ENCODE measurements at regions not wholly inside any gene's neighbourhood (a gene's known extent, or its start where the extent isn't known, plus 50 kb on each side); places are given as distances from the start of the nearest gene placed in this dataset.

GRCh38 chr4:84176016-84176415, 323.1 kb downstream of the NKX6-1 start:
- no peak overlapping the region for H3K27ac ChIP-seq (ENCODE audit: low read depth in 1 of 2, low read length in 2 of 2)
- ChIA-PET CTCF (no interaction called here), POLR2A (no interaction called here)
- H3K9me3 ChIP-seq (ENCODE audit: control insufficient read depth in 1 of 2, insufficient read depth in 1 of 2, low read length in 2 of 2) = no peaks in the 10 kb centered on the region
- ATAC-seq (ENCODE audit: poor library complexity) = no peak
- H3K4me3 ChIP-seq (ENCODE audit: low read length) = no peak overlapping the region
- Mint-ChIP-seq H3K9me3 (no peaks in the 10 kb centered on the region), H3K27ac (no peak overlapping the region), H3K36me3 (ENCODE audit: low read depth) (no peaks in the 10 kb centered on the region), H3K4me1 (ENCODE audit: low read depth) (no peaks in the 10 kb centered on the region), H3K27me3 (no peaks in the 10 kb centered on the region), H3K4me3 (no peak overlapping the region)
- intact Hi-C loops (cut with DNase I, micrococcal nuclease) = no loop called here
- H3K4me1 ChIP-seq (ENCODE audit: insufficient read depth, low read length) = no peaks in the 10 kb centered on the region
- no peaks in the 10 kb centered on the region for H3K36me3 ChIP-seq (ENCODE audit: insufficient read depth, low read length)
- TF ChIP-seq, protein P1, sequence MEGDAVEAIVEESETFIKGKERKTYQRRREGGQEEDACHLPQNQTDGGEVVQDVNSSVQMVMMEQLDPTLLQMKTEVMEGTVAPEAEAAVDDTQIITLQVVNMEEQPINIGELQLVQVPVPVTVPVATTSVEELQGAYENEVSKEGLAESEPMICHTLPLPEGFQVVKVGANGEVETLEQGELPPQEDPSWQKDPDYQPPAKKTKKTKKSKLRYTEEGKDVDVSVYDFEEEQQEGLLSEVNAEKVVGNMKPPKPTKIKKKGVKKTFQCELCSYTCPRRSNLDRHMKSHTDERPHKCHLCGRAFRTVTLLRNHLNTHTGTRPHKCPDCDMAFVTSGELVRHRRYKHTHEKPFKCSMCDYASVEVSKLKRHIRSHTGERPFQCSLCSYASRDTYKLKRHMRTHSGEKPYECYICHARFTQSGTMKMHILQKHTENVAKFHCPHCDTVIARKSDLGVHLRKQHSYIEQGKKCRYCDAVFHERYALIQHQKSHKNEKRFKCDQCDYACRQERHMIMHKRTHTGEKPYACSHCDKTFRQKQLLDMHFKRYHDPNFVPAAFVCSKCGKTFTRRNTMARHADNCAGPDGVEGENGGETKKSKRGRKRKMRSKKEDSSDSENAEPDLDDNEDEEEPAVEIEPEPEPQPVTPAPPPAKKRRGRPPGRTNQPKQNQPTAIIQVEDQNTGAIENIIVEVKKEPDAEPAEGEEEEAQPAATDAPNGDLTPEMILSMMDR (IDR thresholded peaks at IDR 0.05) = no peak
- H3K27me3 ChIP-seq (ENCODE audit: control insufficient read depth in 1 of 2, insufficient read depth in 2 of 2, low read length in 2 of 2) = no peaks in the 10 kb centered on the region
- DNase-seq = no peak

- ATAC-seq (ENCODE audit: poor library complexity) (no peak), DNase-seq (no peak)
- Histone ChIP-seq H3K4me1 (ENCODE audit: insufficient read depth, low read length) (no peaks in the 10 kb centered on the region), H3K27me3 (ENCODE audit: control insufficient read depth in 1 of 2, insufficient read depth in 2 of 2, low read length in 2 of 2) (no peaks in the 10 kb centered on the region), H3K4me3 (ENCODE audit: low read length) (no peak overlapping the region), H3K36me3 (ENCODE audit: insufficient read depth, low read length) (no peaks in the 10 kb centered on the region), H3K9me3 (ENCODE audit: control insufficient read depth in 1 of 2, insufficient read depth in 1 of 2, low read length in 2 of 2) (no peaks in the 10 kb centered on the region), H3K27ac (ENCODE audit: low read depth in 1 of 2, low read length in 2 of 2) (no peak overlapping the region)
- no peaks in the 10 kb centered on the region for H3K4me1 Mint-ChIP-seq (ENCODE audit: low read depth)
- no peaks in the 10 kb centered on the region for H3K9me3 Mint-ChIP-seq
- ChIA-PET CTCF (no interaction called here), POLR2A (no interaction called here)
- H3K27ac Mint-ChIP-seq = no peak overlapping the region
- intact Hi-C loops (cut with DNase I, micrococcal nuclease) = no loop called here
- H3K36me3 Mint-ChIP-seq (ENCODE audit: low read depth) = no peaks in the 10 kb centered on the region
- no peaks in the 10 kb centered on the region for H3K27me3 Mint-ChIP-seq
- H3K4me3 Mint-ChIP-seq = no peak overlapping the region
- TF ChIP-seq, protein P1 (IDR thresholded peaks at IDR 0.05) = no peak
Measured at GRCh38 chr4:84171871-84172270, 327.2 kb downstream of the NKX6-1 start.

DNA sequence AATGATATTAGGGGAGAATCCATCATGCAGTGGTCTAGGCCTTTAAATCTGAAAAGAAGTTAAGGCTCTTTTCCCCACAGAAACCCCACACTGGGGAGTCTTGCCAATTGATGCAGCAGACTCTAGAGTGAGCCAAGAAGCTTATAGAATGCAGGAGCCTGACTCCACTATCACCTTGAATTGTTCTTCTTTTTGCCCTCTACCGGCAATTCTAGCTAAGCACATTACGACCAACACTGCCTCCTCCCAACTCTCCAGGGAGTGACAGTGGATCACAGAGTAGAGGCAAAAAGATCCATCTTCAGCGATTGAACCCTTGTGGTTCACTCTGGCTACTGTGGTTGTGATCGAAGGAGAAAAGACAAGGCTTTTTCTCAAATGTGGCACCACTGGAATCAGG, 331.5 kb downstream of the NKX6-1 start:
- Mint-ChIP-seq H3K27ac (no peak overlapping the region), H3K4me1 (ENCODE audit: low read depth) (no peaks in the 10 kb centered on the region), H3K27me3 (no peaks in the 10 kb centered on the region), H3K9me3 (no peaks in the 10 kb centered on the region), H3K4me3 (no peak overlapping the region), H3K36me3 (ENCODE audit: low read depth) (no peaks in the 10 kb centered on the region)
- Histone ChIP-seq H3K36me3 (ENCODE audit: insufficient read depth, low read length) (no peaks in the 10 kb centered on the region), H3K27me3 (ENCODE audit: control insufficient read depth in 1 of 2, insufficient read depth in 2 of 2, low read length in 2 of 2) (no peaks in the 10 kb centered on the region), H3K4me1 (ENCODE audit: insufficient read depth, low read length) (no peaks in the 10 kb centered on the region), H3K9me3 (ENCODE audit: control insufficient read depth in 1 of 2, insufficient read depth in 1 of 2, low read length in 2 of 2) (no peaks in the 10 kb centered on the region), H3K4me3 (ENCODE audit: low read length) (no peak overlapping the region), H3K27ac (ENCODE audit: low read depth in 1 of 2, low read length in 2 of 2) (no peak overlapping the region)
- ATAC-seq (ENCODE audit: poor library complexity) (no peak), DNase-seq (no peak)
- ChIA-PET CTCF (no interaction called here), POLR2A (no interaction called here)
- TF ChIP-seq, protein P1 (IDR thresholded peaks at IDR 0.05) = no peak
- intact Hi-C loops (cut with DNase I, micrococcal nuclease) = no loop called here
